OCI-LY3 (cell line): ENCODE measurements at regions not wholly inside any gene's neighbourhood (a gene's known extent, or its start where the extent isn't known, plus 50 kb on each side); places are given as distances from the start of the nearest gene placed in this dataset.

Source experiments
- H2AFZ ChIP-seq: fragments of 200-600, 300-600 bp; shearing (Covaris generic); 2 replicates; pipeline ENCODE4 v1.6.0; 2014; ENCODE audit warnings: antibody characterized with exemption, low read depth, low read length
- H3K27ac ChIP-seq: fragments of 200-600, 300-600 bp; sonication (generic); 2 replicates; pipeline ENCODE4 v1.5.1; 2014; ENCODE audit warnings: mild to moderate bottlenecking, low read length, moderate library complexity, mixed read lengths
- H3K27me3 ChIP-seq: fragments of 200-600, 300-600 bp; sonication (generic); 2 replicates; pipeline ENCODE4 v1.6.1; 2014; ENCODE audit warnings: low read depth, low read length, mixed read lengths
- H3K36me3 ChIP-seq: fragments of 200-600, 300-600 bp; sonication (generic); replicated peaks from 2 replicates; pipeline ENCODE3; 2014; ENCODE audit warnings: low read depth, low read length, mixed read lengths
- H3K4me1 ChIP-seq: fragments of 300-600, 200-600 bp; sonication (generic); 2 replicates; pipeline ENCODE4 v1.6.1; 2014; ENCODE audit warnings: low read length, mixed read lengths
- H3K4me2 ChIP-seq: fragments of 200-600, 300-600 bp; sonication (generic); 2 replicates; pipeline ENCODE4 v1.6.1; 2014; ENCODE audit warnings: low read length, mixed read lengths
- H3K4me3 ChIP-seq: fragments of 300-600, 200-600 bp; sonication (generic); 2 replicates; pipeline ENCODE4 v1.5.1; 2014; ENCODE audit warnings: antibody characterized with exemption, mild to moderate bottlenecking, low read length, moderate library complexity
- H3K79me2 ChIP-seq: fragments of 300-600, 200-600 bp; shearing (Covaris generic); 2 replicates; pipeline ENCODE4 v1.6.1; 2014; ENCODE audit warnings: mild to moderate bottlenecking, low read length, mixed read lengths
- H3K9ac ChIP-seq: fragments of 300-600, 200-600 bp; shearing (Covaris generic); 2 replicates; pipeline ENCODE4 v1.6.0; 2014; ENCODE audit warnings: mild to moderate bottlenecking, low read length, moderate library complexity
- H3K9me3 ChIP-seq: fragments of 200-600, 300-600 bp; shearing (Covaris generic); 2 replicates; pipeline ENCODE4 v1.6.1; 2014; ENCODE audit warnings: low read length, mixed read lengths; ENCODE audit not compliant: insufficient read depth
- H4K20me1 ChIP-seq: fragments of 200-600, 300-600 bp; sonication (generic); 2 replicates; pipeline ENCODE4 v1.6.1; 2016; ENCODE audit warnings: low read length, mixed read lengths; ENCODE audit not compliant: insufficient read depth
- CTCF ChIP-seq: fragments of 200-600, 300-600 bp; sonication (generic); IDR thresholded peaks from 2 replicates; pipeline ENCODE4 v1.5.1; 2014; ENCODE audit warnings: antibody characterized with exemption, low read length, low read depth
- EZH2phosphoT487 ChIP-seq: fragments of 200-600 bp; shearing (Covaris generic); IDR thresholded peaks from 2 replicates; pipeline ENCODE4 v1.6.1; 2018; ENCODE audit warnings: antibody characterized with exemption, mixed run types, low read depth

DNA sequence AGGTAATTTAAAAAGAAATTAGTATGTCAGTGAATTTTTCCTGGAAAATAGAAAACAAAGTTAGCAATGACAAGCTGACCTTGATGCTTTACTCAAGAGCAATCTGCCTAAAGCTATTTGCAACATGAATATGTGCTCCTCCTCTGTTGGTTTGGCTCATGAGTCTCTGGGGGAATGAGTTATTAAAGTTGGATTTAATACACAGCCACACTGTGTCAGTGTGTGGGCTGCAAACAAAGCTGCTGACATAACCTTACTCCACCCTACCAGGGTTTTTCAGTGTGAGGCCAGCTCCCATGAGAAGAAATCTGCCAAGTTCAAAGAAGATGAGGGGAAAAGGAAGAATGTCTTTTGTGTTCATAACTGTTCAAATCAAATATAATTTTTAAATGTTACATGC is 280.5 kb downstream of the TLL1 start:
- Histone ChIP-seq H3K4me2 (no peak overlapping the region), H3K4me3 (no peak overlapping the region), H3K36me3 (no peaks in the 10 kb centered on the region), H3K27me3 (no peaks in the 10 kb centered on the region), H3K4me1 (peaks cover 4% of the 10 kb centered on the region), H3K9me3 (no peaks in the 10 kb centered on the region), H2AFZ (no peak overlapping the region), H3K79me2 (no peaks in the 10 kb centered on the region), H4K20me1 (no peaks in the 10 kb centered on the region), H3K9ac (no peak overlapping the region), H3K27ac (no peak overlapping the region)
- TF ChIP-seq CTCF (no peak), EZH2phosphoT487 (no peak)

GRCh38 chr4:166162327-166162726 is 289.3 kb downstream of the TLL1 start:
- H3K27me3 ChIP-seq: no peaks in the 10 kb centered on the region
- H3K9ac ChIP-seq: no peak overlapping the region
- peaks cover under 1% of the 10 kb centered on the region; the same call in 1 of the 2 replicates for H3K4me1 ChIP-seq
- no peaks in the 10 kb centered on the region for H3K9me3 ChIP-seq
- TF ChIP-seq EZH2phosphoT487 (no peak), CTCF (no peak)
- H2AFZ ChIP-seq: peak overlapping the region; percentile 41; the same call in 1 of the 2 replicates
- no peaks in the 10 kb centered on the region for H3K36me3 ChIP-seq
- no peak overlapping the region for H3K4me2 ChIP-seq
- H4K20me1 ChIP-seq: no peaks in the 10 kb centered on the region
- H3K4me3 ChIP-seq: no peak overlapping the region
- H3K27ac ChIP-seq: no peak overlapping the region
- no peaks in the 10 kb centered on the region for H3K79me2 ChIP-seq

- 0 out of 2 replicates have a peak overlapping the region, but pooled peaks have one; percentile 23 for H2AFZ ChIP-seq
- H3K4me3 ChIP-seq: no peak overlapping the region
- H3K79me2 ChIP-seq: no peaks in the 10 kb centered on the region
- no peaks in the 10 kb centered on the region for H3K9me3 ChIP-seq
- no peaks in the 10 kb centered on the region for H3K27me3 ChIP-seq
- H4K20me1 ChIP-seq: no peaks in the 10 kb centered on the region
- TF ChIP-seq CTCF: peak; percentile 95
- TF ChIP-seq EZH2phosphoT487: no peak
- no peaks in the 10 kb centered on the region for H3K4me1 ChIP-seq
- H3K9ac ChIP-seq: no peak overlapping the region; the same call in 1 of the 2 replicates
- H3K27ac ChIP-seq: no peak overlapping the region
- H3K36me3 ChIP-seq: no peaks in the 10 kb centered on the region
- H3K4me2 ChIP-seq: peak overlapping the region; percentile 42
These were observed 292.9 kb downstream of the TLL1 start for GRCh38 chr4:166165829-166166420.

DNA sequence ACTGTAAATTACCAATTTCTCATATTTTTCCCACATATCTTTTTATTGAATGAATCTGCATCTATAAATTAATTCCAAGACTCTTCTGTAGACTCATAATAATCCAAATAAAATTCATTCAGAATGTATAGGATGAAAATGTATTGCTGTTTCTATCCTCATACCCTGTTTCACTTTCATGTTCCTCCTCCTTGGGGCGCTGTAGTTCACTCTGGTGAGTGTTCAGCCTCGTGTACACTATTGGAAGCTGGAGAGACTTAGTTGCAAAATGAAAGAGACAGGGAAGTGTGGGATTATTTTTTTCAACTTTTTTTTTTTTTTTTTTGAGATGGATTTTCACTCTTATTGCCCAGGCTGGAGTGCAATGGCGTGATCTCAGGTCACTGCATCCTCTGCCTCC is 296.1 kb downstream of the TLL1 start:
- Histone ChIP-seq H3K4me1 (no peaks in the 10 kb centered on the region), H3K9me3 (peaks cover 4% of the 10 kb centered on the region; the same call in 1 of the 2 replicates), H3K4me3 (no peak overlapping the region), H3K9ac (no peak overlapping the region), H3K27me3 (no peaks in the 10 kb centered on the region), H3K4me2 (no peak overlapping the region), H4K20me1 (no peaks in the 10 kb centered on the region), H2AFZ (no peak overlapping the region), H3K36me3 (no peaks in the 10 kb centered on the region), H3K79me2 (no peaks in the 10 kb centered on the region), H3K27ac (no peak overlapping the region)
- TF ChIP-seq EZH2phosphoT487 (no peak), CTCF (peak; percentile 79)
